ENCODE measurements at regions not wholly inside any gene's neighbourhood (a gene's known extent, or its start where the extent isn't known, plus 50 kb on each side); places are given as distances from the start of the nearest gene placed in this dataset.
A peak's percentile ranks its signal among the peaks of the same experiment; 100 is the strongest.

DNA sequence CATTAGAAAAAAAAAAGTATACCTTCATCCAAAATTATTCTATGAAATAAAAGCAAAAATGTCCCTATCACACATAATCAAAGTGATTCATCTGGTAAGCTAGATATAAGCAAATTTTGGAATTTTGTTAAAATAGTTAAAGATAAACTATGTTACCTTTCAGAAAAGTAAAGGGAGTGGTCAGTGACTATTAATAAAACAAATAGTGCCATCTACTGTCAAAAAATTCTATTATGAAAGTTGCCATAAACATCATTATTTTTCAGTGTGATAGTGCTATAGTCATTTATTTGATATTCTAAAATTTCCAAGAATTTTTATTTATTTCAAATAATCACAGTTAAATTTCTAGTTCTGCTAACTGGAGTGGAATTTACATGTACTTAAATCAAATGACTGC lies 803.7 kb downstream of the KCNT2 start:
- DNase-seq: peak; percentile 13

DNA sequence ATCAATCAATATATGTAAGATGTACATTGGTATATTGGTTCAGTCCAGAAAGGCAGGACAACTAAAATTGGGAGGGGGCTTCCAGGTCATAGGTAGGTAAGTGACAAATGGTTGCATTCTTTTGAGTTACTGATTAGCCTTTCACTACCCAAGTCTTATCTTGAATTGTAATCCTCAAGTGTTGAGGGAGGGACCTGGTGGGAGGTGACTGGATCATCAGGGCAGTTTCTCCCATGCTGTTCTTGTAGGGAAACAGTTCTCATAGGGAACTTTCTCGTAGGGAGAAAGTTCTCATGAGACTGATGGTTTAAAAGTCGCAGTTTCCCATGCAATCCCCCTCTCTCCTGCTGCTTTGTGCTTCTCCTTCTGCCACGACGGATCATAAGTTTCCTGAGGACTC lies 809.2 kb downstream of the KCNT2 start:
- DNase-seq: no peak

DNA sequence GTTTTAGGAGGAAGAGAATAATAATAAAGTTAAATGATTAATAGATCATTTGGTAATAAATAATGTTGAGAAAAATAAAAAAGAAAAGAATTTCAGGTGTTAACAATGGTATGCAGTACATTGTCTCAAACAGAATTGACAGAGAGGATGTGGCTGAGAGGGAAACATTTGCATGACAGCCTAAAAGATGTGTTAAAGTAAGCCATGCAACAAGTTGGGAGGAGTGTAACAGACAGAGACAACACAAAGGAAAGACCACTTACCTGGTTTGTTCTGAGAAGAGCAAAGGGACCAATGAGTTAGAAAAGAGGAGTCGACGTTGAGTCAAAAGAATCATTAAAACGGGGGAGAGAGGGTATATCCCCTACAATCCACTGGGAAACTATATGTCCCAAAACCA lies 814.0 kb downstream of the KCNT2 start:
- no peak for DNase-seq

DNA sequence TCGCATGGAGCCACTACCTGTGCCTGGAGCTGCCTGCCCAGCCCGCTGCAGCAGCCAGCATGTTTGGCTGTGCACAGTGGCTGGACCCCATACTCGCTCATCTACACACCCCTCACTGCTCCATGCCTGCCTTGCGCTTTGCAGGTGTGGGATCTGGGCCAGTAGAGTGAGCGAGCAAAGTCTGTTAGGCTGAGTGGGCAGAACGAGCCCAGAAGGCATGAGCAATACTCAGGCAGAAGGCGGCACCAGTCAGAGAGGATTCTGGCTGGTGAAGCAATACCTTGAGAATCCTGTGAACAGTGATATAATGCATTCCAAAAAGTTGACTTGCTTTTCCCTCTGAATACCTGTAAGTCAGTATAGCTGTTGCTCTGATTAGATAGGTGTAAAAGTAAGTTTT lies 816.4 kb downstream of the KCNT2 start:
- no peak for DNase-seq

DNA sequence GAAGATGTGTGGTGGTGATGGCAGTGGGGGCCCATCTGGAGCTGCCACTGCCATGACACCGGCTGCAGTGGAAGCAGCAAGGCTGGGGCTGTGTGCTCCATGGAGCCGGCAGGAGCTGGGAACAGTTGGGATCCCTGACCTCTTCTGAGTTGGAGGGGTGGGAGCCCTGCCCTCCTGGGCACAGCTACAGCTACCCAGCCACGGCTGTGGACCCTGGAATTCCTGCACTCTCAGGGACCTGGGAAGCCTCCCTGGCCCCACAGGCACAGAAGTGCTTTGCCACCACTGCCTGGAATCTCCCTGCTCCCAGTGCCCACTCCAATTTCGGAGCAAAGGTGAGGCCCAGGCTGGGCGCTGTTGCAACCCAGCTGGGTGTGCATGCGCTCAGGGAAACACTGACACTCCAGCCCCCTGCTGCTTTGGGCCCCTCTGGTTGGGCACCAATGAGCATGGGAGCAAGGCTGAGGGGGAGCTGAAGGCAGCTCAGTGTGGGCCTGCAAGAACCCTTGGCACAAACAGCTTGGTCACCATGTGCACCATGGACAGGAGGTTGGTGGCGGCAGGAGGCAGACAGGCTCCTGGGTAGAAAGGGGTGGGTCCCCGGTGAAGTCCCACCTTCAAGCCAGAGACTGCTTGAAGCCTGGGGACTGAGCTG lies 817.6 kb downstream of the KCNT2 start:
- DNase-seq: no peak

DNA sequence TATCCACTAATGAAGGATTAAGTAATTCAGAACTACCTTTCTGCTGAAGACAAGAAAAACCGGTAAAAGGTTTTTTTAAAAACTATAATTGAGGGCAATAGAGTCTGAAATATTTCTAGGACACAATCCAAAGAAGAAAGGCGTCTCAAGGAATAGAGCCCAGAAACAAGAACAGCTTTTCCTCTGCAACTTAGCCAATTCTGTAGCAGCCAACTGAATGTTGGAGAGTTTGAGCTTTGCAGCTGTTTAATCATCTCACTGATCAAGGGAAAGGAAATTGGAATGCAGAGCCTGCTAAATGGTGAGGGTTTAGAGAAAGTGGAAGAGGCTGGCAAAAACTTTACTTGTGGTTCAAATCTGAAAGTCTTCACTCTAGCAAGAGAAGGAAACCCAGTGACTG lies 818.9 kb downstream of the KCNT2 start:
- no peak for DNase-seq

DNA sequence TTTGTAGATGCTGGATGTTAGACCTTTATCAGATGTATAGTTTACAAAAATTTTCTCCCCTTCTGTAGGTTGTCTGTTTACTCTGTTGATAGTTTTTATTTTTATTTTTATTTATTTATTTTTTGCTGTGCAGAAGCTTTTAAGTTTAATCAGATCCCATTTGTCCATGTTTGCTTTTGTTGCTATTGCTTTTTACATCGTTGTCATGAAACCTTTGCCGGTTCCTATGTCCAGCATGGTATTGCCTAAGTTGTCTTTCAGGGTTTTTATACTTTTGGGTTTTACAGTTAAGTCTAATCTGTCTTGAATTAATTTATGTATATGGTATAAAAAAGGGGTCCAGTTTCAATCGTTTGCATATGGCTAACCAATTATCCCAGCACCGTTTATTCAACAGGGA lies 819.5 kb downstream of the KCNT2 start:
- no peak for DNase-seq

DNA sequence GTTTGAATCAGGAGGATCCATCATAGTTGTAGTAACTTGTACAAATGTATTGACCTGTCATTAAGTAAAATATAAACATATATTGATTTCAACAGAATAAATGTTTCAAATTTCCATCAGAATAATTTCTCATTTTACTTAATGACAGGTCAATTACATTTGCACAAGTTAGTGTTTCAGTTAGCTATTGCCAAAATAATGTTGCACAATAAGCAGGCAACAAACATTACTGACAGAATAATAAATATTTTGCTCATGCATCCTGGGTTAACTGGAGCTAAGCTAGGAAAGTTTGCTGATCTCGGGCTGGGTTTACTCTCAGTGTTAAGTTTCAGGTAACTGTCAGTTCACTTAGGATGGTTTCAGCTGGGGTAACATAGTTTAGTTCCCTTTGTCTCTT lies 822.4 kb downstream of the KCNT2 start:
- no peak for DNase-seq

DNA sequence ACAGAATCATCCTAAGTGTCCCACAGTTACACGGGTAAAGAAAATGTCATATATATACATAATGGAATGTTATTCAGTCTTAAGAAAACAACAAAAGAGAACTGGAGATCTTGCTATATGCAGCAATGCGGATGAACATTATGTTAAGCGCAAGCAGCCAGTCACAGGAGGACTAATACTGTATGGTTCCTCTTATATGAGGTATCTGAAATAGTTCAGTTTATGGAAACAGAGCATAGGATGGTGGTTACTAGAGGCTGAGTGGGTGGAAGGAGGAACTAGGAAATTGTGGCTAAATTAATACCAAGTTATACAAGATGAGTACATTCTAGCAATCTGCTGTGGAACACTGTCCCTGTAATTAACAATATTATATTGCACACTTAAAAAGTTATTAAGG lies 834.3 kb downstream of the KCNT2 start:
- no peak for DNase-seq

DNA sequence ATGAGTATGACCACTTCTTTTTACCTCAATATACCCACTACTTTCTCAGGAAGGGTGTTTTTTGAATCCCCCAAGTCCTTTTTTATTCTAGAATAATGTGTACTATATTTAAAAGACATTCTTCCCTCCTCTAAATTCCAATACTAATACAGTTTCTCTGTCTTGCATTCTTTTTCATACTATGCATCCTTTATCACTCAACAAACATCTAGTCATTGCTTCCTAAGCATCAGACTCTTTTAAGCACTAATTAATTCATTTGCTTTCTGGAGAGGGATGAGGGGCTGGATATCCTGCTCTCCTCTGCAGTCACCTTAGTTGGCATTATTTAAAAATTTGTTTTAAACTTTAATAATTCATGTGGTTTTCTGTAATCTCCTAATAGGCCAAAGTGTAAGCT lies 838.8 kb downstream of the KCNT2 start:
- DNase-seq: no peak

DNA sequence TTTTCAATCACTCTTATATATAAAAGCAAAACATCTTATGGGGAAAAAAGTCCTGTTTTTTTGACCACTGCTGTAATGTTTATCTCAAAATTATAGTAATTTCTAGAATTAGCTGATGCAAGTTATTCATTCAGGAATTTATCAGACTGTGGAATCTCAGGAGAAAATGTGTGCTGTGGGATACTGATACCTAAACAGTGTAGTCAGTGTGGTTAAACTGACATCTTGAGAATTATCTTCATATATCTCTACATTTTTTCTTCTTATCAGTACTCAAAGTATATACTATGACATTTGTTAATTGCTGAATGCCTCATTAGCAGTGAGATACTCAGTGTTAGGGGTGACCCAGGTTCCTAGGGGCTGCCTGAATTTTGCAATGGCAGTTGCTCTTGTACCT lies 839.3 kb downstream of the KCNT2 start:
- no peak for DNase-seq

DNA sequence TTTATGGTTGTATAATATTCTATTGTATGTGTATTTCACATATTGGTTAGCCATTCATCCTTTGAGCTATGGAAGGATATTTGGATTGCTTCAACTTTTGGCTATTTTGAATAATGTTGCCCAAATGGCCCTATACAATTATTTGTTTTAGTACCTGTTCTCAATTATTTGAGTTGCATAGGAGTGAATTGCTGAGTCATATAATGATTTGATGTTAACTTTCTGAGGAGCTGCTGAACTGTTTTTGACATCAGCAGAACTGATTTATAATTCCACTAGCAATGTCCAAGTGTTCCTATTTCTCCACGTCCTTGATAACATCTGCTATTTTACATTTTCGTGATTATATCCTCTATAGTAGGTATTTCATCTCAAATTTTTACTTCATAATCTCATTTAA lies 839.9 kb downstream of the KCNT2 start:
- DNase-seq: no peak

DNA sequence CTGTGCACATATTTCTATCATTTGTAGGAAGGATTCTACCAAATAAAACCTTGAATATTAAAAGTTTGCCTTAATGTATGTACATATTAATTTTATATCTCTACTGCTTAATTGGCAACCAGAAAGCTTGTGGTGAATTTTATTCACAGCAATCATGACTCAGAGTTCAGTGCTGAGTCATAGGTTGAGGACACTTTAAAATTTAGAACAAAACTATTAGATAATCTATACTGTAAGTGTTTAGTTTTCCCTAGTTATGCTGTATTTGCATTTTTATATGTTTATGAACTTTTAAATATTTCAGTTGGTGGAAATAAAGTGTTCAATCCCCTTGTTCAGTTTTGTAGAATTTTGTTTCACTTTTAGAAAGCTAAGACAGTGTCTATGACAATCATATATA lies 841.5 kb downstream of the KCNT2 start:
- no peak for DNase-seq

DNA sequence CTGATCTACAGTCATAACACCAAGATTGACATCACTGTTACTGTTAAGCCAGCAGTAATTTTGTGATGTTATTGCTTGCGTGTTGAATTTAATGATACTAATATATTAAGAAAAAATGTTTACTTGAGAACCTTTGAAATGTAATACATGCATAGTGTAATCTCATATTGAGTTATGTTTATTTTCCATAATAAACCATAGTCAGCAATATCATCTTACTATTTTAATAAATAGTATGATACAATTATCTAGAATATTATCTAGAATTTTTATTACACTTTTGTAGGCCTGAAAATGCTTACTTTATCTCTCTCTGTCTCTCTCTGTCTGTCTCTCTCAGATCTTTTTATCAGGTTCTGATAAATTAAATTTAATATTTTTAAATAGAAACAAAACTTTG lies 843.1 kb downstream of the KCNT2 start:
- DNase-seq: no peak

DNA sequence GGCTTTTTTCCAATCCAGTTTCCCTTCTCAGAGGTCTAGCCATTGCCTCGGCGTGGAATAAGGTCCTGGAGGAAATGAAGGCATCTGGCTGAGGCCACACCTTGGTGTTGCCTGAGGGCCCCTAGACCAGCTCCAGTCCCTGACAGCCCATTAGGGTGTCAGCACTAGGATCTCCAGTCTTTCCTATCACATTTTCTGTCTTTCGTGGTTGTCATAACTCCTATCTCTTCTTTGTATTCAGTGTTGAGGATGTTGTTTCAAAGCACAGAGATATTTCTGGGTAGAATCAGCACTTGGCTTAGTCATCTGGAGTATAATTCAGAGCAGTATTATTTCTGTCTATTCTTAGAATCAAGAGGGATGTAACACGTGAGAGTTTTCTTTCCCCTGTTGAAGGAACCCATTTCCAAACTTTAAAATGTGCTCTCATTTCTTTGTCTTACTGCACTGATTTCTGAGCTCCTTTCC lies 844.3 kb downstream of the KCNT2 start:
- no peak for DNase-seq

DNA sequence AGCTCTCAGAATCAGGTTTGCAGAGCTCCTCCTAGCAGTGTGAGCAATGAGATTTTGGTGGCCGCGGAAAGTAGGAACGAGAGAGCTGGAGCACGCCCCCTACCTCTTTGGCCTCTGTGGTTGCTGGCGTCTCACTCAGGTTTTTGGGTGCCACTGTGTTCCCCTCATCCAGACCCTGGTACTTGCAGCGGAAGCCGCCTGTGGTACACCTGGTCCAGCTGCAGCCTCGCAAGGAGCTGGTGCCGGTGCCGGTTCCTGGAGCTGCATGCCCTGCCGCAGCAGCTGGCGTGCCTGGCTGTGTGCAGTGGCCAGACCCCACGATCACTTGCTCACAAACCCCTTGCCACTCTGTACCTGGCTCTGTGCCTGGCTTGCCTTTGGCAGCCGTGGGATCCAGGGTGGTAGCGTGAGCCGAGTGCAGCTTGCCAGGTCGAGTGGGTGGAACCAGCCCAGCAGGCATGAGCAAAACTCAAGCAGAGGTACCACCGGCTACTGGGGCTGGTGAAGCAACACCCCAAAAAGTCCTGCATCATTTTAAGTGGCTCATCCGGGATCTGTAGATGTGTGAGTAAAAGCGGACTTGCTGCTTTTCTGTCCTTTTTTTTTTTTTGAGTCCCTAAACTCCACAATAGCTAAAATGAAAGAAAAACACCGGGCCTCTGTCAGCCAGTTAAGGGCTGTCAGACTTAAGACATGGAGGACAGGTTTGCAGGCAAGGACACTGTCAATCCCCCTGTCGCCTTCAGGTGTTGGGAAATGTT lies 844.9 kb downstream of the KCNT2 start:
- no peak for DNase-seq

DNA sequence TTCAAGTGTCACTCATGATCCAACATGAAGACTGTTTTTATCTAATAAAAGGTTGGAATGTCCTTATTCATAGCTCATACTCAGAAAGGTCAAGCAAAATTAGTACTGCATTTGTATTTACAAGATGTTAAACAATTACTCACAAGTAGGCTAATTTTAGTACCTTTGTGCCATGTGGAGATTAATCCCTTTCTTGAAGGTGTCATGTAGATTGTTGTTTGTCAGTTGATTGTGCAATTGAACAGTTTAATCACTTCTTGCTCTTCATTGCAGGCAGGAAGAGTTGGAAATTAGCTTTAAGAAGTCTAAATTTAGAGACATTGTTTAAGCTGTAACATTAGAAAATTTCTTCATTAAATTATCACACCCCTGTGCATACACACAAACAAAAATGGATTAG lies 847.1 kb downstream of the KCNT2 start:
- DNase-seq: no peak

DNA sequence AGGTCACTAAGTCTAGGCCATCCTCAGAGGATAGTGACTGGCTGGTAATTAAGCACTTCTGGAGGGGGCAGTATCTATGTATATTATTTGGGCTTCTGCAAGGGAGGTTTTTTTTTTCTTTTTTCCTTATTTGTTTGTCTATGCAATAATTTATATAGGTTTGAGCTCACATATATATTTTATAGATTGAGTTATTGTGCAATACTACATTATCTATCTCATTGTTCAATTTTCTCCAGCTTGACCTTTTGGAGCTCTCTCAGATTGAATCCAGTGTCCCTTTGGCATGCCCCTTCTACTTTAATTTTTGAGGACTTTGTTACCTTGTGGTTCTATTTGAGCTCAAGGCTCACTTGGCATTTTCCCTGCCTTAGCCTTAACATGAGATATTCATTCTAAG lies 852.1 kb downstream of the KCNT2 start:
- DNase-seq: no peak

DNA sequence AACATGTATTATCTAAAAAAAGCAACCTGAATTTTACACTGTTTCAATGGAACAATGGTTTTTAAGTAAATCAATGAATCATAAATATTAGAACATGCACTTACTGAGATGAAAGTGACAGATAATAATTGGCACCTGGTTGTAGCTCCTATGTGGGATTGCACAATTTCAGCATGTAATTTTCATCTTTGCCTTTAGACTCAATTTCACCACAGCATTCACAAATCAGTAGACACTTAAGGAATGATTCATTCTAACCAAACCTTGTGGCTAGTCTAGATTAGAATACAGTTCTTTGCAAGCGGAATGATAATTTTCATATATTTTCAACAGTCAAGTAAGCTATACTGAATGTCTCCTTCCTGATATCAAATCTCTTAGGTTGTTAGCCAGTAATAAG lies 853.4 kb downstream of the KCNT2 start:
- DNase-seq: no peak

DNA sequence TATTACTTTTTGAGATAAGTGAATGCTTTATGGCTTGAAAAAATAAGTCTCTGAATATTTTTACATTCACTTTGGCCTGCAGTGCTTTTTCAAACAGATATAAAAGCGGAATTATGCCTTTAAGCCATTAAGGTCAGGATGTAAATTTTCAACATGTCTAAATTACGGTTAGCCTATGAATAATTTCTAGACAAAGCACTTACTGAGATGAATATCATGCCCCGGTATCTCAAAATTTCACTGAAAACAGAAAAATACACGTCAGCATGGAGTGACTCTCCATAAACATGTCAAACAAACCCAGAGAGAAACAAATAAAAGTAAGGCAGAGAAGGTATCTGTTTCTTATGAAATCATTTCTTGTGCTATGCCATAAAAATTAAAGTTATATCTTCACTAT lies 853.9 kb downstream of the KCNT2 start:
- no peak for DNase-seq

DNA sequence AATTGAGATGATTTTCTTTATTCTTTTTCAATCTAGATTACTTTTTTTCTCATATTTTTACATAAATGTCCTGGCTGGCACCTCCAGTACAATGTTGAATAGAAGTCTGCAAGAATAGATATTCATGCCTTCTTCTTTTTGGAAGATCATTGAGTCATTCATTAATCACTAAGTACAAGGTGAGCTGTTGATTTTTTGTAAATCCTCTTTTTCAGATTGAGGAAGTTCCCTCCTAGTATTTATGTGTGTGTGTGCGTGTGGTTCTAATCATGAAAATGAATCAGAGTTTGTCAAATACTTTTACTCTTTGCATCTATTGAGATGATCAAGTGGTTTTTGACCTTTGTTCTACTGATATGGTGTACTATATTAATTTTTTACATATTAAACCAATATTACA lies 859.3 kb downstream of the KCNT2 start:
- peak; percentile 3 for DNase-seq

DNA sequence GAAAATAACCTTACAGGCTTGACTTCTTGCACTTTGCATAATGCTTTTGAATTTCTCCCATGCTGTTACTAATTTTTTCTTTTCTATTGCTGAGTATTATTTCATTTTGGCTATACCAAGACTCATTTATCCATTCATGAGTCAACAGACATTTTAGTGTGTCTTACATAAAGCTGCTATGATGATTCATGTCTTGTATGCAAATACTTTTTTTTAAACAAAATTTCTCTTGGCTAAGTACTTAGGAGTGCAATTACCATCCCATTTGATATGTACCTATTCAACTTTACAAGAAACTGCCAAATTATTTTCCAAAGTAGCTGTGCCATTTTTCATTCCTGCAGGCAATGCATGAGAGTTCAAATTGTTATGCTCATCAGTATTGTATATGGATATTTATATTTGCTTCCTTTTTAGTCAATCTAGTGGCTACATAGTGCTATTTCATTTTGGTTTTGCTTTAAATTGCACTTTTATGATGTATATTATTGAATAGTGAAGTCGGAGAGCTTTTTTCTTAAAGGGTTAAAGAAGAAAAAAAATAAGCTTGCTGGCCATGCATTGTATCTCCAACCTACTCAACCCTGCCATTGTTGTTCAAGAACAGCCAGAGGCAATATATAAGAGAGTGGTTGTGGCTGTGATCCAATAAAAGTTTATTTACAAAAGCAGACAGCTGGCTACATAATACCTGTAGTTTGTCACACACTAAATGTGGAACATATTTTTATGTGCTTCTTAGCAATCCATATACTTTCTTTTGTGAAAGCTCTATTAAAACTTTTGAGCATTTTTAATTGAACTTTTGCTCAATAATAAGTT lies 862.8 kb downstream of the KCNT2 start:
- peak; percentile 78 for DNase-seq

DNA sequence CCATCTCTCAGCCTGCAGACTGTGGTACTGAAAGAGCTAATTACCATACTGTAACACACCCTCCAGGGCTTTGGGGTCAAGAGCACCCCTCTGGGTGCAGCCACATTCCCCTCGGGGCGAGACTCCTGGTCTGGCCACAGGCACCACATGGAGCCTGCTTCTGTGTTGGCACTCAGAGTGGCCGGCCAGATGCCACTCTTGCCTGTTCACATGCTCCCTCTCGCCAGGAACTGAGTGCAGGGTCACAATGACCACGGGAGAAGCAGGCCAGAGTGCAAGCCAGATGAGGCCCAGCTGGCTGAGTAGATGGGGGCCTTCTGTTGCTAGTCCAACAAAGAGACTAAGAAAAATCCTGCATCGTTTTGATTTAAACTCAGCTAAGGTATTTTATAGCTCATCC lies 864.0 kb downstream of the KCNT2 start:
- DNase-seq: no peak

DNA sequence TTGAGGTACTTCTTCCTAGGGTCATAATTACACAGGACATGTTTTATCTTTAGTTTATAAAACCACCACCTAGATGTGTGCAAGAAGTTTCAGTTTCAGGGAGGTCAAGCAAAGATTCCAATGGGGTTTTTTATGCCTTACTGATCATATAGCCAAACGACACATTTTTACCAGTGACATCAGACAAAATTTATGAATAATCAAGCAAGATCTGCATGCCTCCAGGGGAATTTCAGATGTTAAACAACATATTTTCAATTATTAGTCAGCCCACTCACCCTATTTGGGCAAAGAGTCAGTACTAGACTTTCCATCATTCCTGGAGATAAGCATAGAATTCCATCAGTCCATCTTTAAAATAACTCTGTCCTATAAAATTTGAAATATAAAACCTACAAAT lies 867.4 kb downstream of the KCNT2 start:
- no peak for DNase-seq
